GM23338 (cell line): ENCODE measurements at regions not wholly inside any gene's neighbourhood (a gene's known extent, or its start where the extent isn't known, plus 50 kb on each side); places are given as distances from the start of the nearest gene placed in this dataset.

Source experiments
- ATAC-seq: fragments of 200-7000 bp; cut with Tn5 transposase; 3 replicates; pipeline ENCODE4 v1.9.1; 2020
- DNase-seq: peaks from one replicate; pipeline ENCODE4 v3.0.0-alpha.2; 2015; ENCODE audit warnings: low spot score
- H2AFZ ChIP-seq: fragments of 200-600 bp; sonication (generic); 2 replicates; pipeline ENCODE4 v1.8.0; 2016; ENCODE audit warnings: antibody characterized with exemption, mild to moderate bottlenecking, moderate library complexity
- H3F3A ChIP-seq: fragments of 200-600 bp; sonication (generic); replicated peaks from 2 replicates; pipeline ENCODE4 v1.8.0; 2017; ENCODE audit warnings: antibody characterized with exemption, mixed run types, low read depth
- H3K27ac ChIP-seq: fragments of 200-600 bp; sonication (generic); 2 replicates; pipeline ENCODE4 v1.6.1; 2016; ENCODE audit warnings: low read depth
- H3K27me3 ChIP-seq: fragments of 200-600 bp; sonication (generic); 2 replicates; pipeline ENCODE4 v1.8.0; 2016; ENCODE audit warnings: mild to moderate bottlenecking, mixed run types, moderate library complexity; ENCODE audit not compliant: insufficient read depth
- H3K36me3 ChIP-seq: fragments of 200-600 bp; sonication (generic); 2 replicates; pipeline ENCODE4 v1.8.0; 2016; ENCODE audit warnings: mild to moderate bottlenecking; ENCODE audit not compliant: insufficient read depth
- H3K4me1 ChIP-seq: fragments of 200-600 bp; sonication (generic); 2 replicates; pipeline ENCODE4 v1.8.0; 2016; ENCODE audit warnings: mild to moderate bottlenecking, moderate library complexity; ENCODE audit not compliant: insufficient read depth
- H3K4me2 ChIP-seq: fragments of 200-600 bp; sonication (generic); 2 replicates; pipeline ENCODE4 v1.7.1; 2017; ENCODE audit warnings: mixed run types
- H3K4me3 ChIP-seq: fragments of 200-600 bp; sonication (generic); 2 replicates; pipeline ENCODE4 v1.6.1; 2016; ENCODE audit warnings: mixed run types
- H3K79me2 ChIP-seq: fragments of 200-600 bp; sonication (generic); replicated peaks from 2 replicates; pipeline ENCODE4 v1.8.0; 2017; ENCODE audit warnings: mild to moderate bottlenecking; ENCODE audit not compliant: insufficient read depth
- H3K9me2 ChIP-seq: fragments of 200-600 bp; sonication (generic); 2 replicates; pipeline ENCODE4 v1.8.0; 2017; ENCODE audit not compliant: insufficient read depth
- H4K20me1 ChIP-seq: fragments of 200-600 bp; sonication (generic); replicated peaks from 2 replicates; pipeline ENCODE4 v1.8.0; 2017; ENCODE audit warnings: mild to moderate bottlenecking; ENCODE audit not compliant: insufficient read depth
- H3K27ac Mint-ChIP-seq: 2 replicates; pipeline ENCODE4 v1.8.0; 2020; ENCODE audit warnings: inconsistent platforms, mild to moderate bottlenecking, moderate library complexity, mixed read lengths
- H3K27me3 Mint-ChIP-seq: 3 replicates; pipeline ENCODE4 v1.8.0; 2022; ENCODE audit warnings: low read depth, mild to moderate bottlenecking, moderate library complexity, mixed read lengths, inconsistent platforms; ENCODE audit not compliant: insufficient read depth, poor library complexity
- H3K36me3 Mint-ChIP-seq: 3 replicates; pipeline ENCODE4 v1.8.0; 2021; ENCODE audit warnings: low read depth, mild to moderate bottlenecking, inconsistent platforms, moderate library complexity, mixed read lengths
- H3K4me1 Mint-ChIP-seq: 3 replicates; pipeline ENCODE4 v1.8.0; 2020; ENCODE audit warnings: mild to moderate bottlenecking, inconsistent platforms, mixed read lengths
- H3K4me3 Mint-ChIP-seq: 3 replicates; pipeline ENCODE4 v1.8.0; 2021; ENCODE audit warnings: moderate library complexity, mild to moderate bottlenecking, inconsistent platforms, mixed read lengths
- H3K9me3 Mint-ChIP-seq: 3 replicates; pipeline ENCODE4 v1.8.0; 2020; ENCODE audit warnings: moderate library complexity, mild to moderate bottlenecking, inconsistent platforms, mixed read lengths
- CREB1 ChIP-seq: fragments of 250-450 bp; sonication (Bioruptor Pico); IDR thresholded peaks from 2 replicates; pipeline ENCODE4 v1.5.0; 2020; ENCODE audit warnings: low read depth, mild to moderate bottlenecking, moderate library complexity
- CTCF ChIP-seq, 2 experiments: fragments of 200-600 bp in 1 of 2; sonication (generic) in 1 of 2; conservative IDR thresholded peaks; 2 replicates each; pipeline versions ENCODE4 v1.5.1 to v1.6.1; 2016 to 2017; ENCODE audit warnings: antibody characterized with exemption in 2 of 2, low read depth in 2 of 2, mild to moderate bottlenecking in 2 of 2, moderate library complexity in 1 of 2
- ETS1 ChIP-seq: IDR thresholded peaks from 2 replicates; pipeline ENCODE4 v1.6.1; 2016; ENCODE audit warnings: antibody characterized with exemption
- EZH2 ChIP-seq: fragments of 200-600 bp; sonication (generic); IDR thresholded peaks from one replicate; pipeline ENCODE4 v1.8.0; 2017; ENCODE audit warnings: antibody characterized with exemption, mild to moderate bottlenecking, low read depth; ENCODE audit not compliant: unreplicated experiment
- EZH2phosphoT487 ChIP-seq: fragments of 200-600 bp; sonication (generic); IDR thresholded peaks from one replicate; pipeline ENCODE4 v1.8.1; 2018; ENCODE audit warnings: antibody characterized with exemption; ENCODE audit not compliant: unreplicated experiment
- JUNB ChIP-seq: IDR thresholded peaks from one replicate; pipeline ENCODE4 v1.6.1; 2016; ENCODE audit warnings: antibody characterized with exemption; ENCODE audit not compliant: unreplicated experiment
- NANOG ChIP-seq: IDR thresholded peaks from 2 replicates; pipeline ENCODE4 v1.6.1; 2016; ENCODE audit warnings: antibody characterized with exemption, borderline replicate concordance
- POLR2AphosphoS5 ChIP-seq: IDR thresholded peaks from 2 replicates; pipeline ENCODE4 v1.6.1; 2016; ENCODE audit warnings: antibody characterized with exemption, low read depth
- REST ChIP-seq: IDR thresholded peaks from one replicate; pipeline ENCODE4 v1.6.1; 2018; ENCODE audit warnings: antibody characterized with exemption; ENCODE audit not compliant: unreplicated experiment
- STAT1 ChIP-seq: IDR thresholded peaks from one replicate; pipeline ENCODE4 v1.6.1; 2016; ENCODE audit warnings: antibody characterized with exemption; ENCODE audit not compliant: unreplicated experiment
- ZNF114 ChIP-seq: fragments of 250-450 bp; sonication (Bioruptor Pico); IDR thresholded peaks from 2 replicates; pipeline ENCODE4 v1.5.0; 2020; ENCODE audit warnings: mild to moderate bottlenecking, moderate library complexity
- ZNF331 ChIP-seq: fragments of 250-450 bp; sonication (Bioruptor Pico); IDR thresholded peaks from 2 replicates; pipeline ENCODE4 v1.5.0; 2020; ENCODE audit warnings: low read depth, mild to moderate bottlenecking, moderate library complexity
- ZNF462 ChIP-seq: fragments of 250-450 bp; sonication (Bioruptor Pico); IDR thresholded peaks from 2 replicates; pipeline ENCODE4 v1.5.0; 2020; ENCODE audit warnings: mild to moderate bottlenecking, moderate library complexity

- peaks cover 5% of the 10 kb centered on the region; the same call in 1 of the 2 replicates for H3K4me1 ChIP-seq
- Mint-ChIP-seq H3K4me3 (no peak overlapping the region), H3K9me3 (peaks cover 88% of the 10 kb centered on the region), H3K27ac (no peak overlapping the region), H3K4me1 (no peaks in the 10 kb centered on the region), H3K36me3 (peaks cover 11% of the 10 kb centered on the region; the same call in 2 of the 3 replicates), H3K27me3 (no peaks in the 10 kb centered on the region)
- no peak overlapping the region for H3K27ac ChIP-seq
- no peak for TF ChIP-seq EZH2
- no peak for TF ChIP-seq EZH2phosphoT487
- no peak for TF ChIP-seq NANOG
- no peak for TF ChIP-seq REST
- no peak for TF ChIP-seq POLR2AphosphoS5
- TF ChIP-seq STAT1, result no peak
- TF ChIP-seq CREB1 (CRISPR knock-in tag), result no peak
- TF ChIP-seq ZNF114, result no peak
- TF ChIP-seq JUNB, result no peak
- no peak for TF ChIP-seq ETS1
- no peak for TF ChIP-seq ZNF462 (CRISPR knock-in tag)
- TF ChIP-seq CTCF (conservative IDR thresholded peaks at IDR 0.05; ENCODE audit: low read depth in 2 of 2), result no peak
- TF ChIP-seq ZNF331, result no peak
- H4K20me1 ChIP-seq, result no peaks in the 10 kb centered on the region
- ATAC-seq, result no peak
- H3K9me2 ChIP-seq, result peaks cover 5% of the 10 kb centered on the region; the same call in 1 of the 2 replicates
- H2AFZ ChIP-seq, result no peak overlapping the region
- no peaks in the 10 kb centered on the region for H3K36me3 ChIP-seq
- no peak for DNase-seq
- no peak overlapping the region for H3K4me2 ChIP-seq
- no peaks in the 10 kb centered on the region for H3K79me2 ChIP-seq
- no peaks in the 10 kb centered on the region for H3K27me3 ChIP-seq
- no peak overlapping the region for H3K4me3 ChIP-seq
- no peaks in the 10 kb centered on the region for H3F3A ChIP-seq
Measured at GRCh38 chr3:1527786-1528185, 435.0 kb downstream of the CNTN6 start.
